GM21786 (cell line): ENCODE measurements at regions not wholly inside any gene's neighbourhood (a gene's known extent, or its start where the extent isn't known, plus 50 kb on each side); places are given as distances from the start of the nearest gene placed in this dataset.

ENCODE experiments used
- ATAC-seq: cut with Tn5 transposase; IDR thresholded peaks from one replicate; pipeline ENCODE4 v1.9.1; 2021; ENCODE audit not compliant: unreplicated experiment

GRCh38 chr6:105991561-105992314 is 94.4 kb upstream of the PRDM1 start:
- peak; percentile 31 for ATAC-seq

- ATAC-seq = no peak
These were observed 96.0 kb upstream of the PRDM1 start for GRCh38 chr6:105990151-105990550.

- no peak for ATAC-seq
These were observed 97.1 kb upstream of the PRDM1 start for GRCh38 chr6:105988812-105989577.

- no peak for ATAC-seq
These were observed 97.8 kb upstream of the PRDM1 start for GRCh38 chr6:105988321-105988720.

GRCh38 chr6:105987516-105987915 is 98.6 kb upstream of the PRDM1 start:
- no peak for ATAC-seq

GRCh38 chr6:105986998-105987397 is 99.1 kb upstream of the PRDM1 start:
- ATAC-seq = no peak

GRCh38 chr6:105985816-105986632 is 100.1 kb upstream of the PRDM1 start:
- ATAC-seq = no peak

- no peak for ATAC-seq
These were observed 100.9 kb upstream of the PRDM1 start for GRCh38 chr6:105985098-105985815.

- no peak for ATAC-seq
These were observed 102.4 kb upstream of the PRDM1 start for GRCh38 chr6:105983763-105984162.

- ATAC-seq = no peak
These were observed 103.2 kb upstream of the PRDM1 start for GRCh38 chr6:105982761-105983540.

GRCh38 chr6:105981888-105982358 is 104.2 kb upstream of the PRDM1 start:
- no peak for ATAC-seq

- no peak for ATAC-seq
These were observed 104.9 kb upstream of the PRDM1 start for GRCh38 chr6:105981002-105981887.

GRCh38 chr6:105978974-105979373 is 107.2 kb upstream of the PRDM1 start:
- no peak for ATAC-seq

GRCh38 chr6:105977934-105978504 is 108.1 kb upstream of the PRDM1 start:
- no peak for ATAC-seq

GRCh38 chr6:105974986-105975385 is 111.2 kb upstream of the PRDM1 start:
- ATAC-seq = no peak

- ATAC-seq = no peak
These were observed 113.7 kb upstream of the PRDM1 start for GRCh38 chr6:105972440-105972839.

GRCh38 chr6:105968603-105969333 is 117.4 kb upstream of the PRDM1 start:
- no peak for ATAC-seq
